Hematopoietic multipotent progenitor cell treated with erythropoietin and hydrocortisone succinate and interleukin-3 and kit ligand, for 15 days (in vitro differentiated cells): ENCODE measurements at regions not wholly inside any gene's neighbourhood (a gene's known extent, or its start where the extent isn't known, plus 50 kb on each side); places are given as distances from the start of the nearest gene placed in this dataset.

Source experiments
- DNase-seq: peaks from one replicate; pipeline ENCODE4 v3.0.0-alpha.2; 2015; ENCODE audit warnings: low spot score

DNA sequence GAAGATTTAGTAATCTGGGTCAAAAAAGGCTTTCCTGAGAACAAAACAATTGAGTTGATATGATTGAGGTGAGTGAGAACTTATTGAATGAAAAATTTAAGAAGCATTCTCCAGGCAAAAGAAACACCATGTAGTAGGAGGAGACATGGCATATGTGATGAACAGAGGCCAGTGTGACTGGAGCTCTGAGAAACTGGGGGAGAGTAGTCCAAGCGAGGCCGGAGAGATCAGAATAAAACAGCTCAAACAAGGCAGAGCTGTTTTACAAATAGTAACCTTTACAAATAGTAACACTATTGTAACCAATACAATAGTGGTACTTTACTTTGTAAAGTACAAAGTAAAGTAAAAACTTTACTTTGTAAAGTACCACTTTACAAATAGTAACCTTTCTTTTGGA lies 1159.1 kb downstream of the PCDH9 start:
- no peak for DNase-seq

DNA sequence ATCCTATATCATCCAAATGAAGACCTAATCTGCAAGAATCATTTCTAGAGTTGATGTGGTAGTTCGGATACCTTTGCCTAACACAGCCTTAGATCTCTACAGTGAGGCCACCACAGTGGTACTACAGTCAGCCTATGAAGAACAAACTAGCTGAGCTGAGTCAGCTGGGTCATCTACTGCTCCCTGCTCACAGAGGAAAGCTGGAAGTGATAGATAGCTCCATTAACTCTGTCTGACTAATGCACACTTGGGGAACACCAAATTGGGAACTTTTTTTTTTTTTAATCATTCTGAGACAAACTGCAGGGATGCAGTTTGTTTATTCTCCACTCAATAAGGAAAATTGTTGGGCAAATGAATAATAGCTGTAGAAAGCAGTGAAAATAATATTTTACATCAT lies 1160.6 kb downstream of the PCDH9 start:
- no peak for DNase-seq

DNA sequence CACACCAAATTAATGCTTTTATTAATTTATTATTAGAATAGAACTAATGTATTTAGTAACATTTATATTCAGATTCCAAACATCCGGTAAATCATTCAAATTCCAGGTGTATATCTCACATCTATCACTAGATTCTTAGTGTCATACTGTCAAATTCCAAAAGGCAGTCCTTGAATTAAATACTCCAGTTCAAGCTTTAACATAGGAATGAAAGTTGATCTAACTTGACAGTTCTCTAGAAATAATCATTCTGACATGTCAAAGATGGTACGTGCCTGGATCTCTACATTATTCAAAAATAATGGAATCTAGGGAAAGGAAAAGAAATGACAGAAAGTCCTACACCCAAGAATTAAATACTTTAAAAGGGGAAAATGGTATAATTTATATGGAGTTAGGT lies 1161.5 kb downstream of the PCDH9 start:
- DNase-seq: no peak

DNA sequence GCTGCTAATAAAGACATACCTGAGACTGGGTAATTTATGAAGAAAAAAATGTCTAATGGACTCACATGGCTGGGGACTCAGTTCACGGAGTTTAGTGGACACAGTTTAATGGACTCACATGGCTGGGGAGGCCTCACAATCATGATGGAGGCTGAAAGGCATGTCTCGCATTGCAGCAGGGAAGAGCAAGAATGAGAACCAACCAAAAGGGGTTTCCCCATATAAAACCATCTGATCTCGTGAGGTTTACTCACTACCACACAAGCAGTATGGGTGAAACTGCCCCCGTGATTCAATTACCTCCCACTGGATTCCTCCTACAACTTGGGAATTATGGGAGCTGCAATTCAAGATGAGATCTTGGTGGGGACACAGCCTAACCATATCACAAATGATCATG lies 1181.2 kb downstream of the PCDH9 start:
- no peak for DNase-seq

DNA sequence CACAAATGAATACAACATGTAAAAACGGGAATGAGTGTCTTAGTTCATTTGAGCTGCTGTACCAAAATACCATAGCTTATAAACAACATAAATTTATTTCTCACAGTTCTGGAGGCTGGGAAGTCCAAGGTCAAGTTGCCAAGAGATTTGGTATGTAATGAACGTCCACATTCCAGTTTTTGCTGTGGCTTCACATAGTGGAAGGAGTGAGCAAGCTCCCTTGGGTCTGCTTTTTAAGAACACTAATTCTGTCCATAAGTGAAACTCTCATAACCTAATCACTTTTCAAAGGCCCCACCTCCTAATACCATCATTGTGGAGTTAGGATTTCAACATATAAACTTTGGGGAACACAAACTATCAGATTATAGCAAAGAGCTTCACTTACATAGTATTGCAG lies 1189.6 kb downstream of the PCDH9 start:
- DNase-seq: no peak

DNA sequence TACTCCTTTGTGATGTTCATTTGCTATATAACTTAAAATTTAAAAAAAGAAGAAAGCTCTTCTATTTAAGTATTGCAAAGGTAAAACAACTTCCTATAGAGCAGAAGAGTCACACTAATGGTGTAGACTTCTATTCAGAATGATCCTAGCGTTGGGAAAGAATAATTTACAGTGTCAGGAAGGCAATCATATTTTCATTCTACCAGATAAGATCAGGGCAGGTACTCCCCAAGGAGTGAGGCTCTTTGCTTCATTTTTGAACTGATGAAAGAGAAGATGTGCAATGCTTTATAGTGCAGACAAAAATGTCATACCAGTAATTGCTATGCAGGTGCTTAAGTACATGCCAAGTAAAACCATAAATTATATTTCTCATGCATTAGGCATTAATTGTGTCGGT lies 1193.0 kb downstream of the PCDH9 start:
- DNase-seq: no peak

DNA sequence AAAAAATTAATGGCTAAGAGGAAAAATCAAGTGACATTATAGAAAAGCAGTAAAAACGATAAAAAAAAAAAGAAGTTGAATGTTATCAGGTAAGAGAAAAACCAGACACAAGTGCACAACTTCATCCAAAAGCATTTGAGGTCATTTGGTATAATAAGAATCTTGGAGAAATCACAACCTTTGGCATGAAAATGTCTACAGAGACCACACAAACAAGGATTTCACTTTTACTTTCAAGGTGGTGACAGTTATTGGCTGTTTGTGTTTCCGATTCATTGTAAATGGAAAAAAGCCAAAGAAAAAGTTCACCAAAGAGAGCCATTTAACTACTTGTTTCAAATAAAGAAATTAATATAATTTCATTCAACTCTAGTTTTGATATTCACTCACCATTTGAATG lies 1193.5 kb downstream of the PCDH9 start:
- no peak for DNase-seq

DNA sequence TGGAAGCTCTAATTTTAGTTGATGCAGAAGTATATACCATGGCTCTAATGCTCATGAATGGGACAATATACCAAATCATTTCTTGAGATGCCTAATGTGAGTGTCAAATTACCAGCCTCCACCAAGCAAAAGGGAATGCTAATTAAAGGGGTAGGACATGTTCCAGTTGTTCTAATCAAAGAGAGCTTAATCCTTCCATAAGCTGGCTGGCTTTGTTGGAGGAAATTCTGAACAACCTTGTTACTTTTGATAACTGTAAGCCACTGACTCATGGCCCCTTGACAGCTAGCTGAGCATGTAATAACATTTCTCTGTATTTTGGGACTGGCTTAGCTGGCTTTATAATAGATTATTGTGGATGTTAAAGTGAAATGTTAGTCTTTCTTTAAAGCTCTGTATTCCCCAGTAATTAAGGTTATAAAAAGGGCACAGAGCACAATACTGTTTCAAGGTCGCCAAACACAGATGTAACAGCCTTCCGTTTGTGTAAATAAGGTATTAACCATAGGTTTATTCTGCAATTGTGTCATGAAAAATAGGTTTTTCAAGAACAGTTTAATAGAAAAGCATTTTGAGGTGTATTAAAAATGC lies 1194.0 kb downstream of the PCDH9 start:
- DNase-seq: no peak

DNA sequence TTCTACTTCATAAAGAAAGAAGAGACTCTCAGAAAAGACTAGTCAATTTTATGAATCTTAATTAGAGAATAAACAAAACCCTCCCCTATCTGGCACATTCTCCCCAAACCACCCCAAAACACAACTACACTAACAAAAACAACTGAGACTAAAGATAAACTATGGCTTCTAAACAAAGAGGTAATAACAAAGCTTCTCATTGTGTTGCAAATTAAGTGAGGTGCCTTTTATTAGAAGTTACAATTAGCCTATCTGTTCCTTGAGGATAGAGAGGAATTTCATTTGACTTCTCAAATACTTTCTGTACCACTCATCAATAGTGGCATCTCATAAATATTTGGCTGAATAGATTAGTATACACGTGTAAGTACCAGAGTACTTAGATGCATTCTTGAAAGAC lies 1196.2 kb downstream of the PCDH9 start:
- DNase-seq: no peak

DNA sequence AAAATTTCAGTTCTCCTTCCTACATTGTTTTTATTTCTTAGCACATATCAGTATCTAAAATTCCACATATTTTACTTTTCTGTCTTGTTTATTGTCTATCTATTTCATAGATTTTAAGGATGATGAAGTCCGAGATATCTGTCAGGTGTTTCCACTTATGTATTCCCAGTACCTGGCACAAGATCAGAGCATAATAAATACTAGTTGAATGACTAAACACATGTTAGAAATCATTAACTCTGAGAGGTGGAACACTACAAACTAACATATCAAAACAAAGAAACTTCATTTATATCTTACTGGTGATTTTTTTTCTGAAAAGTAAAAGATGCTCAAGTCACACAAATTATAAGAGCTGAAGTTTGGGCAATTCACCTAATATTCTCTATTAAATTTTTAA lies 1208.3 kb downstream of the PCDH9 start:
- no peak for DNase-seq

DNA sequence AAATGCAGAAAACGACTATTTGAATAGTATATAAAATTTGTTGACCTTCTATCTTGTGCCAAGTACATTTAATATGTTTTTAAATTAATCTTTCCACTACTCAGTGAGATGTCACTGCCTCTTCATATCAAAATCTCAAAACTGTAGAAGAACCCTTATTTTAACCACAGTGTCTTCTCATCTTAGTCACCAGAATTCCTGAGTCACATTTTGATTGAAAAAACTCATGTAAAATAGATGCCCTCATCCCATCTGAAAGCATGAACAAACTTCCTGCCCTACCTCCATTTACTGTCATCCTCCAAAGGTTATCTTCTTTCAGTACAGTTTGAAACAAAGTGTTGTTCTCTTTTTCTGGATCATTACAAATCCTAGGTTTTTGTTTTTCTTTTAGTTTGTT lies 1215.4 kb downstream of the PCDH9 start:
- DNase-seq: no peak

DNA sequence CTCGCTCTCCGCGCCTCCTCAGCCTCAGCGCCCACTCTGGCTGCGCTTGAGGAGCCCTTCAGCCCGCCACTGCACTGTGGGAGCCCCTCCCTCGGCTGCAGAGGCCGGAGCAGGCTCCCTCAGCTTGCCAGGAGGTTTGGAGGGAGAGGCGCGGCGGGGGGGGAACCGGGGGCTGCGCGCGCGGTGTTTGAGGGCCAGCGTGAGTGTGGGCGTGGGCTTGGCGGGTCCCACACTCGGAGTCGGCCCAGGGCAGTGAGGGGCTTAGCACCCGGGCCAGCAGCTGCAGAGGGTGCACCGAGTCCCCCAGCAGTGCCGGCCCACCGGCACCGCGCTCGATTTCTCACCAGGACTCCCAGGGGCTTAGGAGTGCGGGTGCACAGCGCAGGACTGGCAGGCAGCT lies 1220.9 kb downstream of the PCDH9 start:
- no peak for DNase-seq

DNA sequence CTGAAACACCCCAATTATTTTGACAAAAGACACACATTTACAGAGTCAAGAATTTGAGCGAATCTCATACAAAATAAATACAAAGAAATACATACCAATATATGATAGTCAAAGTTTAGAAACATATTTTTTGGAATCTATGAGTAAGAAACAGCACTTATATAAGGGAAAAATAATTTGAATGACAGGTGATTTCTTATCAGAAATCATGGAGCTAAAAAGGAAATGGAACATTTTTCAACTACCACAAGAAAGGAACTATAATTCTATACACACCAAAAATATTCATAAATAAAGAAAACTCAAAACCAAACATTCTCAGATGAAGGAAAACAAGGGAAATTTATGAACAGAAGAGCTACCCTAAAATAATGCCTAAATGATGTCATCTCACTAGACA lies 1226.6 kb downstream of the PCDH9 start:
- no peak for DNase-seq

DNA sequence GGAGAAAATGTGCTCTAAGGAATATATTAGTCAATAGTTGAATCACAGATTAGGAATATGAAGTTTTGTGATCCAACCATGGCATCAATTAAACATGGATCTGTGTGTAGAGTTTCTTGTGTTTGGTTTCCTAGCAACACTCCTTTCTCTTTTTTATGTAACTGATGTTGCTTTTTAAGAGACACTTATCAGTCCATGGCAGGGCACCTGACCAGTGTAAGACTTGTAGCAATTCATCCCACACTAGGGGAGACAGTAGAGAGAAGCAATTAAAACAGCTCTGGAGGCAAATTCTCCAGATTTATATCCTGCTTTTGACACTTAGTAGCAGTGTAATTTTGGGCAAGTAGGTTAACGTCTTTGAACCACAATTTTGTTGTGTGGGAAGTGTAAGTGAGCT lies 1229.0 kb downstream of the PCDH9 start:
- DNase-seq: no peak

DNA sequence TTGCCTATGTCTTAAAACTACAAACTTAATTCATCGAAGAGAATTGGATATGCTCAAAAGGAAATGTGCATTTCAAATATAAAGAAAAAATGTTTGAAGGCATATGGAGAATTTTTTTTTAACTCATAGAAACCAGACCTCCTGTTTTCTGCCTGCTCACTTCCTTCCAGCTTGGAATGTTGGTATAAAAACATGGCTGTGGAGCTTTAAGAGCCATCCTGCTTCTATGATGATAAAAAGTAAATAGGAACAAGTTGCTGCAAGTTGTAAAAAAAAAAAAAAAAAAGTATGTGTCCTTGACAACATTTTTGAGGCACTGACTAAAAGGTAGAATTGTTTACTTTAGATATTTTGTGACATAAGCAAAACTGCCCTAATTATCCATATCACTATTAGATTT lies 1230.7 kb downstream of the PCDH9 start:
- no peak for DNase-seq

DNA sequence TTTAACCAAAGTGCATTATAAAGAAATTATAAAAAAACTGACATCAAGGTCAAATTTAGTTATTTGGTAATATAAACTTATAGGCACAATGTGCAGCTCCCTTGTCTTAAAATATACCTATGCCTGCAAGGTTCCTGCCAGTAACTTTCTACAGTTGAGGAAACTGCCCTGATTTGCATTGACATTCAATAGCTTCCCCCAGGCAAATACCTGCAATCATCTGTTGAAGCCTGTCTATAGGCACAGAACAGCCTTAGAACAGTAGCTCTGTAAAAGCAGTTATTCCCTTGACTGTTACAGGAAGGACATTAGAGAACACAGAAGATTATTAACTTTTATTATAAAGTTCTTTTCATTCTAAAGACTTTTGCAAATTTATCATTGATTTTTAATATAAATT lies 1239.5 kb downstream of the PCDH9 start:
- no peak for DNase-seq

DNA sequence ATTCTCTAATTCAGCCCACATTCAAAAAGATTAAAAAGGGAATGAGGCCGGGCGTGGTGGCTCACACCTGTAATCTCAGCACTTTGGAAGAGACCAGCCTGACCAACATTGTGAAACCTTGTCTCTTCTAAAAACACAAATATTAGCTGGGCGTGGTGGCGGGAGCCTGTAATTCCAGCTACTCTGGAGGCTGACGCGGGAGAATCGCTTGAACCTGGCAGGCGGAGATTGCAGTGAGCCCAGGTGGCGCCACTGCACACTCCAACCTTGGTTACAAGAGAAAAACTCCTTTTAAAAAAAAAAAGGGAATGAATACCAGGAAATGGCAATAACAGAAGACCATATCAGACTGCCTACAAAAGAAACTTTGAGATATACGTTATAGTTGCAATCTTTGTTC lies 1244.5 kb downstream of the PCDH9 start:
- no peak for DNase-seq

DNA sequence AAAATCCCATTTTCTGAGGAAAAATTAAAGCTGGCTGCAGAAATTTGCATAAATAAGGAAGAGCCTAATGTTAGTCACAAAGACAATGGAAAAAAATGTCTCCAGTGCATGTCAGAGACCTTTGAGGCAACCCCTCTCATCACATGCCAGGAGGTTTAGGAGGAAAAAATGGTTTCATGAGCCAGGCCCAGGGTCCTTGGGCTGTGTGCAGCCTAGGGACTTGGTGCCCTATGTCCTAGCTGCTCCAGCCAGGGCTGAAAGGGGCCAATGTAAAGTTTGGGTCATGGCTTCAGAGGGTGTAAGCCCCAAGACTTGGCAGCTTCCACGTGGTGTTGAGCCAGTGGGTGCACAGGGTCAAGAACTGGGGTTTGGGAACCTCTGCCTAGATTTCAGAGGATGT lies 1252.6 kb downstream of the PCDH9 start:
- DNase-seq: no peak

DNA sequence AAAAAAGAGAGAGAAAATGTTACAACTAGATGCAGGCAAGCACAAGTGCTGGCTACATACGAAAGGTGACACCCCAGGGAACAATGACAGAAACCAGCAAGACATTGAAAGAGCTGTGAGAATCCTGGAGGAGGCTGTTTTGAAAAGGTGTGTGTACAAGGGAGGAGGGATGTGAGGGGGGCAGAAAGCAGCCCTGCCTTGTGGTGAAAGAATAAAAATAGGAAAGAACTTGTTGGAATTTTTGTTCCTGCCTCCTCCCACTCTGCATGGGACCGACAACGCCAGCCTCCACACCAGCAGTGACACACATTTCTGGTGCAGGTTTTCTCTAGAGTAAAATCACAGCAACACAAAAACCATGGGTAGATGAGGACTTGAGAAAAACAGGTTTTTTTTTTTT lies 1258.6 kb downstream of the PCDH9 start:
- no peak for DNase-seq

DNA sequence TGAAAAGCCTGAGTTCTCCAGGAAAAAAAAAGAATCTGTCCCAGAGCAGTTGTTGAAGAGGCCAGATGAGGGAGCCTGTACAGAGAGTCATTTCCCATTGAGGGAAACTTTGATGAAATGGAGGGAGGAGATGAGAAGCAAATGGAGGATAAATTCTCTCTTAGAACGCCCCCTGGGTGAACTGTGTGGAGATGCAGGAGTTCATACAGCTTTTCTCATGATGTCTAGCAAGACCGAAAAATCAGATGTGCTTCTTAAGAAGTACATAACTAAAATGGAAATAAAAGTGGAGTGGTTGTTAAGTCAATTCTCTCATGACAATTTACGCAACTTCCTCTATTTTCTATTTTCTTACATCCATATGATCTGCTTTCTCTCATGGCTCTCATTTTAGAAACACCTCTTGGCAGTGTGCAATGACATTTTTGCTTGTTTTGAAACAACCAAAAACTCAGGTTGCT lies 1263.1 kb downstream of the PCDH9 start:
- DNase-seq: no peak

DNA sequence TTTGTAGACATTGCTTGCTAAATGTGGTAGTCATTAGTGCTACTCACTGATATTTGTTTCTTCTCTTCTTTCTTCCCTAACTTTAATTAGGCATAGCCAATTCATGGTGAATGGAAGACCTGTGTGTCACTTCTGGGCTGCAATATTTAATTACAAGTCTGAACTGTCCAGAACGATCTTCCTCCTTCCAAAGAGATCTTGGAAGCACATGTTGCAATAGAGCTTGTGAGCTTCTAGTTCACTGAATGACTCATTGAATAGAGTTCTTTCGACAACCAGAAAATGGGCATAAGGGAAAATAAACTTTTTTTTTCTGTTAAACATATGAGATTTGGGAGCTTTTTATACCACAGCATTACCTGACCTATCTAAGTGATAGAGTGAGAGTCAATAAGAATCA lies 1264.6 kb downstream of the PCDH9 start:
- no peak for DNase-seq

DNA sequence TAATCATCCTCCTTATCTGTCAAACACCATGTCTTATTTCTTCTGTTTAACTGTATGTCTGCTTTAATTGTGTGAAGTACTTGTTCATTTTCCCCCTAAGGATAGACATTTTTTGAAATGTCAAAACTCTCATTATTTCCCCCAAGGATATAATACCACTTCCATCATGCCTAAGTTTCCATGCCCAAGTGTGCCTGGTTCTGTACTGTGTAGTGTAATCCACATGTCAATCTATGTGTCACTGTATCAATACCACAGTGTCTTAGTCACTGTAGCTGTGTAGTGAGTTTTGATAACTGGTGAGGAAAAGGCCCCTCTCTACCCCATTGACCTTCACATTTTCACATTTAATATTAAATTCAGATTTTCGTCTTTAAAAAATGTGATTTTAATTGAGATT lies 1265.5 kb downstream of the PCDH9 start:
- DNase-seq: no peak

DNA sequence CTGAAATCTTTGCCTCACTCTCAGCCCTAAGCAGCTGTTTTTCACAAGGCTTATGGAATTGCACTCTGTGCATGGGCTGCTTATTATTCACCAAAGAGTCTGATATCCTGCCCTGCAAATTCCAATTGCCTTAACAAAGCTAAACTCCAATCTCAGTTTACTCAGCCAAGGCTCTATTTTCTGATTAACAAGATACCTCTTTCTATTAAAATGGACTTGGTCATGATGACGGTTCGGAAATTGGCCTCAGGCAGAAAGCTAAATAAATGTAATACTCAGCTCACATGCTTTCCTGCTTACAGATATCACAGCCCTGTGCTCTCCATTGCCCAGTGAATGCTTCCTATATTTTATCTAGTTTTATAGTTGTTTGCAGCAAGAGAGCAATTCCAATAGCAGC lies 1270.8 kb downstream of the PCDH9 start:
- no peak for DNase-seq

DNA sequence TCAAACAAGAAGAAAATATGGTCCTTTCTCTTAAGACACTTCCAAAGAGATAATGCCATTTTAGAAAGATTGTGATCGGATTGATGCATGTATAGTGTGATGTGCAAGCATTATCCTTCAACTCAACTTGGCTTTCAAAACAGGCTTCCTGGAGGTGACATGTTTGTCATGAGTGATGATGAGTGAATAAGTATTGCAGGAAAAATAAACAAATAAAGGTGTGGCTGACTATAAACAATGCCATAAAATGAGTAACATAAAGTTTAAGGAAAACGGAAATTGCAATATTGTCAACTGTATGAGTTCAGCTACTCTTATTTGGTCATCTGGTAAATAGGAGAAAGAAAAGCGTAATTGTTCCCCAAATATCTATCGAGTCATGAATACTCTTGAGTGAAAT lies 1283.7 kb downstream of the PCDH9 start:
- no peak for DNase-seq

DNA sequence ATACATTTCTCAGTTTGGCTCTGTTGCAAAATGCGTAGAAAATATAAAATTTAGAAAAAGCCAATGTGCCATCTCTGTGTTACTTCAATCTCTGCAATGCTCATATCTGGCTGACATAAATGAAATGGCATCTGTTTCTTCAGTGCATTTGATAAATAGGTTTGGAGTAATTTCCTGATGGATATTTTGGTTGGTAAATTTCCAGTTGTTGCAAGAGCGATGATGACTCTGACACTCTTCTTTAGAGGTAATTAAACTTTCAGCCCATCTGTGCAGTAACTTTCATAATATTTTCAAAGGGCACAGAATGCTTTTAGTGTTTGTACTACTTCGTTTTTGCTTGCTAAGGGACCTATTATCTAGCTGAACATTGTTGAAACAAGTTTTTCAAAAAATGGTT lies 1286.4 kb downstream of the PCDH9 start:
- DNase-seq: no peak
